Activated gamma-delta T cell (primary cell): ENCODE measurements at regions not wholly inside any gene's neighbourhood (a gene's known extent, or its start where the extent isn't known, plus 50 kb on each side); places are given as distances from the start of the nearest gene placed in this dataset.

Source experiments
- DNase-seq: peaks from one replicate; lab custom pipeline; 2025; lab: John Stamatoyannopoulos, UW

DNA sequence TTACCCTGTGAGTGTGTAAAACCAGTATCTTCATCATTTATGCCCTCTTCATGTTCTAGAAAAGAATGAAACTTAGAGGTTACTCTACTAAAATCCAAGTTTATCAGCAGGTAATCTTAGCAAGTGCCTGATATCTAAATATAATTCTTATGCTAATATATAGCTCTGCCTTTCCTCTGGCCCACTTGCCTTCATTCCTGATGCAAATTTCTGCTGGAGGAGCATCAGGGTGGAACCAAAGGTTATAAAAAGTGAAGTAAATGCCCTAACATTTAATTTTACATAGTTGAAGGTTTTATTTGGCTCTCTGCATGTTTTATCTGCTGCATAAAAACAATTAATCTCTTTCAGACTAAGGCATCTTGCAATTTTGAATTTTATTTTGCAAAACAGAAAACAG lies 936.2 kb downstream of the ROBO2 start:
- no peak for DNase-seq

DNA sequence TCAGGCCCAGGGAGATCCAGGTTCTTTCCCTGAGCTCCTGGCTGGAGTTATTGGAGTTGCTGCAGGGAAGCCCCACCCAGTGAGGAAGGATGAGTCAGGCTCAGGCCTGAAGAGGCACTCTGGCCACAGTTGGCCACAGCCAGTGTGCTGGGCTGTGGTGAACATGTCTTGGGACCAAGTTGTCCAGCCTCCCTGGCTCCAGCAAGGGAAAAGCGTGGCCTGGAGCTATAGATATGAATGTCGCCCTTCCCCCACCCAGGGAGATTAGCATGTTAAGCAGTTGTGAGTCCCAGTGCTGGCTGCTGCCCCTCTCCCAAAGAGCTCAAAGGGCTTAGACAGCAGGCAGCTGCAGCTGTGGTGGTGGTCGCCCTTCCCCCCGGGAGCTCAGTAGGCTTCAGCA lies 963.2 kb downstream of the ROBO2 start:
- no peak for DNase-seq

DNA sequence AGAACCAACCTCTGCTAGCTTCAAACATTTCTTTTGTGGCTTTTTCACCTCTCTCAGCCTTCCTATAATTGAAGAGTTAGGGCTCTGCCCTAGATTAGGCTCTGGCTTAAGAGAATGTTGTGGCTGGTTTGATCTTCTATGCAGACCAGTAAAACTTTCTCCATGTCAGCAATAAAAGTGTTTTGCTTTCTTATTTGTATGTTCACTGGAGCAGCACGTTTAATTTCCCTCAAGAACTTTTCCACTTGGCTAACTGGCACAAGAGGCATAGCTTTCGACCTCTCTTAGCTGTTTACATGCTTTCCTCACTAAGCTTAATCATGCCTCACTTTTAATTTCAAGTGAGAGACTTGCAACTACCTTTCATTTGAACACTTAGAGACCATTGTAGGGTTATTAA lies 964.7 kb downstream of the ROBO2 start:
- DNase-seq = no peak

DNA sequence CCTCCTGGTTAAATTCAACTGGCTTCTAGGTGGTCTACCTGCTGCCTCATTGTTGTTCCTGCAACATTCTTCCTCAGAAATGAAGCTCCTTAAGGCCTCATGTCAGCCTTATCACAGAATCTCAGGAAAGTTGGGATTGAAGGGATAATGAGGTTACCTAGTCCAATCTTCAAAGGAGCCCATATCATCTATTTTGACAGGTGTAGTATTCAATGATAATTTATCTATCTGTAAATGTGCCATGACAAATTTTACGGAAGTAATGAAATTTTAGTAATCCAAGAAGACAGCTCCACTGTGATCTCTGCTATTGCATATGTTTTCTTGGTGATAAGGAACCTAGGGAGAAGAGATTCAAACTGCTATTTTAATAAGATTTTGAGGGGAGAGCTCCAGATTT lies 973.8 kb downstream of the ROBO2 start:
- DNase-seq = no peak

DNA sequence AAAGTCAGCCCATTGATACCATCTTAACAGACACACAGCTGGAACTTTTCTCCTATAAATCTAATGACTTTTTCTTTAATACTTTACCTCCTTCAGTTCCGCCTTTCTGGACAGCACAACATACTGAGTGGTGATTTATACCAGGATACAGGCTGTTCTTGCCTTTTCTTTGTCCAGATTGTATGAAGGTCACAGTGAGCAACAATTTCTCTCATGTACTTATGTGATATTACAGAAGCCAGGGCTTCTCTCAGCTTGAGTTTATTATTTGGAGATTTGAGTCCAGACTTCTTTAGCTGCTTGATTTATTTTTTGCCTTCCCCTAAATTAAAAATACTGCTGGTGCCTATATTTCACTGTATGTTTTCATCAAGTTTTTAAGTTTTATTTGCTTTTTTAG lies 976.0 kb downstream of the ROBO2 start:
- no peak for DNase-seq

DNA sequence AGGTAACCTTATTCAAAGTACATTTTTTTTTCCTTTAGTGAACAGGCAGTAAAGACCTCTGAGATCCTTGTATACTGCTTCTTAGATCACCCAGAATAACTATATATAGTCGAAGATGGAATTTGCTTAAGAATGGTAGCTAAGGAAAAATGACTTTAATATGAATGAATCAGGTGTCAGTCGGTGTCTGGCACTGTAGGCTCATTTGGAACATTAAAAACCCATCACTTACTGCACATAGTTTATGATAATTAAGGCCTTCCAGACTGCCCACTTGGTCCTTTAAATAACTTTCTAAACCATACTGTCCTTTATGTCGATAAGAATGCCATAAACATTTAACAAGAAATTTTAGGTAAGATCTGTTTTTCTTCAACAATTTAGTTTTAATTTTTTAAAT lies 981.8 kb downstream of the ROBO2 start:
- DNase-seq = no peak

DNA sequence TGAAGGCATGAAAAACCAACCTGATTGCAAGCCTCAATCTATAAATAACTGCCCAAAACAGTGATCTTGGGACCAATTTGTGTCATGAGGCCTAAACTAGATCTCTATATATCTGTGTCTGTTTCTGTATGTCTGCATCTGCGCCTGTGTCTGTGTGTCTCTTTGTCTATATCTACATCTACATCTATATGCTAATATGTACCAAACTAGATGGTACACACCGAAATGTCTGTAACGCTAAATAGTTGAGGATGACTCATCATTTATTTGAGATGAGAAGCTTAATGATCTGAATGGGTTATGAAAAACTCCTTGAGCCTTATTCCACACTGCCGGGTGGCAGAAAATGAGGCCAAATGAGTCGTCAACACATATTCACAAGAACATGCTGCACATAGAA lies 982.3 kb downstream of the ROBO2 start:
- no peak for DNase-seq

DNA sequence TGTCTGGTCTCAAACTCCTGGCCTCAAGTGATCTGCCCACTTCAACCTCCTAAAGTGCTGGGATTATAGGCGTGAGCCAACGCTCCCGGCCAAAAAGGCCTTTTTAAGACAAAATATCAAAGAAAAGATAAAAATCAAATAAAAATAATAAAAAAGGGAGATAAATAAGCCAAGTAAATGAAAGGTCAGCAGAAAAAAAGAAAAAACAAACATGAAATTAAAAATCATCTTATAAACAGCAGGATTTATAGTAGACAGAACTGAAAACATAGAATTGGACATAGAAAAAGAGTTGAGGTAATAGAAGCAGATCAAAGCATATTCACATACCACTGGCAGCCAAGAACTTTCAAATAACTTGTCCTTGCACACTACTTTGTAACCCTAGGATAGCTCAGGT lies 983.4 kb downstream of the ROBO2 start:
- DNase-seq = no peak

DNA sequence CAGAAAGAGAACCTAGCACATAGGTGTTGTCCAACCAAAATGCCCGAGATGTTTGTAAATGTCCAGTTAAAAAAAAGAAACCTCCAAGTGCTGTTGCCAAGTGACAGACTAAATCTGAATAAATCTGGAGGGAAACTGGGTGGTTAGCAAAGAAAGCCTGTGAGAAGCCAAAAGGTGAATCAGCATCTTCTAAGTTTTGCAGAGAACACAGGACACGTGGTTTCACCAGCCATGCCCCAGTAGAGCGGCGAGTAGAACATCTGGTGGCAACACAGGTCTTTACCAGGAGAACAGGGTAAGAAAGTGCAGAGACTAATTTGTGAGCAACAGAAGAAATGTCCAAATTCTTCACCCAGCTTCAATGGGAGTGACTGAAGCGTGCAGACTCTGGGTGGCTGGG lies 986.0 kb downstream of the ROBO2 start:
- DNase-seq = no peak

DNA sequence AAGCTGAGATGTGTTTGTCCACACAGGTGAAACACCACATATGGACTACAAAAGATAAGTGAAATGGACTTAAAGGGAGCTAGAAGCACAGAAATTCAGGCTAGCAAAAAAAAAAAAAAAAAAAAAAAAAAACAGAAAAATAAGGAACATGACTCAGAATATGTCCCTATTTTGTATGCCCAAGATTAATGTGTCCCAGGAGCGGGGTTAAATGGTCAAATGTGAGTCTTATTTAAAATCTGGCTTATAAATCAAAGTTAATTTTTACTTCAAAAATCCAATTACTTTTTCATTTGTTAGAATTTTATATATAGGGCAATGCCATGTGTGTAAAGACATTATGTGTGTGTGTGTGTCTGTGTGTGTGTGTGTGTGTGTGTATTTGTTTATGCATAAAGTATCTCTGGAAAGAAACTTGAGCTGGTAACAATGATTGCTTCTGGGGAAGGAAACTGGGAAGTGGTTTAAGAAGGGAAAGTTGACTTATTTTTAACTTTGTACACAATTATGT lies 986.5 kb downstream of the ROBO2 start:
- DNase-seq = no peak

DNA sequence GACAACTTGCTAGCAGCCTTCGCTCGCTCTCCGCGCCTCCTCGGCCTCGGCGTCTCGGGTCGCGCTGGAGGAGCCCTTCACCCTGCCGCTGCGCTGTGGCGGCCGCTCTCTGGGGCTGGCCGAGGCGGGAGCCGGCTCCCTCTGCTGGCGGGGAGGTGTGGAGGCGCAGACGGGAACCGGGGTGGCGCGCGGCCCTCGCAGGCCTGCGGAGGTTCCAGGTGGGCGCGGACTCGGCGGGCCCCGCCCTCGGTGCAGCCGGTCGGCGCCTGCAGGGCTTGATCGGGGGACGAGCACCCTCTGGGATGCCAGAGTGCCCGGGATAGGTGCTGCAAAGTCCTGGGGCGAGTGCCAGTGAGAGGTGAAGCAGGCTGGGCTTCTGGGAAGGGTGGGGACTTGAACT lies 989.9 kb downstream of the ROBO2 start:
- DNase-seq = no peak

DNA sequence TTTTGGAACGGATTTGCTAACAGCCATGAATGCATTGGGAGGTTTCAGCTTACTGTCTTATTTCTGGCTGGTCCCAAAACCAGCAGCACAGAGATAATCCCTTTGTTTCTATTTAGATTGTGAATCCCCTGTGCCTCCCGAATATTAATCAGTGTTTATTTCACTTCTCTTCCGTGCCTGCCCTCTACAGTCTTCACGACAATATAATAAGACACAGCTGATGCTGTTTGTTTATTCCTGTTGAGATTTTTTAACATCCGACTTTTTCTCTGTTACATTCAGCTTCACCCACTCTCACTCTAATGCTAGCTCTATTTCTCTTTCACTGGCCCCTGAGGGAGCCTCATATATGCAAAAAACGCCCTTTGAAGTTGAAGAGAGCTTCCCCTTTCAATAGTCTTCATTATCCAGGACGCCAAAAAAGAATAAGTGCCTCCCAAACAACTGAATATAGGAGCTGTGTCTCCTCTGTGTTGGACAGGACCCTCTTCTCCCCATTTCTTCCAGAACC lies 995.3 kb downstream of the ROBO2 start:
- no peak for DNase-seq

DNA sequence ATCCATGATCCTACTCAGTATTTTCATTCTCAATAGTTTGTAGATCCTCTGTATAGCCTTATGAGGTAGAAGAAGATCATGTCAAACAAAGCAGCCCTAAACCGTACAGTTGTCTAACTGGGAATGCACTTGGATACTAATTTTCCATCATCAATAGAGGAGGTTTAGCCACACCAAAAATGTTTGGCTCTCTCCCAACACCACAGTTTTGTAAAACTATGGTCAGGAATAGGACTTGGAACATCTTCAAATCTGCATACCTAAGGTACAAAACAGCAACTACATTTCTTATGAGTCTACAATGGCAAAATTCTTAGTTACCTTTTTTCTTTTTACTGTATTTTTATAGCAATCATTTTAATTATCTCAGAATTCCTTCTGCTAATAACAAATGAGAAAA lies 1001.6 kb downstream of the ROBO2 start:
- DNase-seq = no peak

DNA sequence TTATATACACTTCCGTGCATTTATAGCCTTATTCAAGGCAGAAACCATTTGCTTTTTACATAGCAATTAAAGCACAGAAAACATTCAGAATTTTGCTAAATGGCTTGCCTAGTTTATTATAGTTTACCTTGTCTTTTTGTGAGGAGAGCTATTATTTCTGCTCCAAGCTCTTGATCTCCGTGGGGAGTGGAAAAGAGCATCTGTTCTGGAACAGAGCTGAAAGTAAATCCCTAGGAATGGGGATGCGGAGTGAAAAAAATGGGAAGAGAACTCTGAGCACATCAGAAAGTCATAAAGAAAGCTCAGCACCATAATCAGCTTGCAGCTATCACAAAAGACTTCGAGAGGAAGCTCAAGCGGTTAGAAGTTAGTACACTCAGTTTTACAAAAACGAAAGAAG lies 1006.7 kb downstream of the ROBO2 start:
- no peak for DNase-seq

DNA sequence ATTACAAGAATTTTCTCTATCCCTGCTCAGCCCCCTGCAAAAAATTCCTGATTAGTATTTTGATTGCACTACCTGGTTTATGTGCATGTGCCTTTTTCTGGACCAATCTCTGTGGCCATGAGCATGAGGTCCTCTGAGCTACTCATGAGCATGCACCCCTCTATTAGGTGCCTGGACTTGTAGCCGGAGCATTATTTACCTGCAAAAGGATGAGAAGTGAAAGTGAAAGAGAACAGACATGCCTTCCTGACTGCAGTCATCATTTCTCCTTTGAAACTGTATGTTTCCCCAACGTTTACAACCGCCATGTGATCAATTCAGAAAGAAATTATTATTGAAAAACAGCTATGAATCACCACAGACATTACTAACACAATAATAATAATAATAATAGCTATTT lies 1008.8 kb downstream of the ROBO2 start:
- DNase-seq = no peak

DNA sequence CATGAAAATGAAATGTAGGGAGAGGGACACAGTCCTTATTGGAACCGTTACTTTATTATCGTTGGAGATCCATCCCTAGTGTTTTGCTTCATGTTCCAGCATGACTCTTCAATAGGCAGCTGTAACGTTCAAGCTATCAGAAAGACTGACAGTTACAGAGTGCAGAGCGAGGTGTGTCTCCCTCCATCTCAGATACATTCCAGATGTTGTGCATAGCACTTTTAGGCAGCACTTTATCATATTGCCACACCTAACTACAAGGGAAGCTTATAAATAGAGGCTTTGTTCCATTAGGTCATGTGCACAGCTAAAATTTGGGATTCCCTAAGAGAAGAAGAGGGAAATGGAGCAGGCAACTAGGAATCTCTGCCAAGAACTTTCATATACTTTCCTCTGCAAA lies 1009.6 kb downstream of the ROBO2 start:
- no peak for DNase-seq

DNA sequence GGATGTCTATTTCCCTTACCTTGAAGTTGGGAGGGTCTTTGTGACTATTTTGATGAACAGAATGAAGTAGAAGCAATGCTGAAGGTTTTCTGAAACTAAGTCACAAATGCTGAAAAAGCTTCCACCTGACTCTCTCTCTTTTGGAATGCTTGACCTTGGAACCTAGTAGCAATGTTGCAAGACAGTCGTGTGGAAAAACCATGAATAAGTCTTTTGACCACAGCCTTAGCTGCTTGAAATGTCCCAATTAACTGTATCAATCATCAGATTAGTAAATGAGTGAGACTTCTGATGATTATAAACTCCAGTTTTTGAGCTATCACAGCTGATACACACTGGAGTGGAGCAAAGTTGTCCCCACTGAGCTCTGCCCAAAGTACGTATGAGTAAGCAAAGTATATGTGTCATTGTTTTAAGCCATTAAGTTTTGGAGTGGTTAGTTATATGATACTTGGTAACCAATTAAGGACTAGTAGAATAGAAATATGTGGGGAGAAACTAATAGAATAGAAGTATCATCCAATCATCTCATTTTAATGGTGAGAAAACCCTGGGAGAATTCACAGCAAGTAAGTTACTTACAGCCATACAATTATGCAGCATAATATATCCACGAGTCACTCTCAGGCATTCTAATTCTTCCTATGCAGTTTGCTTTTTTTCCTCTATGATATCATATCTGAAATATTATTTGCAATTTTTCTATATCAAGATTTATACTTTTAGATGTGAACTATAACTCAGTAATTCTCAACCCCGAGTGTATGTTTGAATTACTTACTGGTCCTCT lies 1010.6 kb downstream of the ROBO2 start:
- DNase-seq = no peak

DNA sequence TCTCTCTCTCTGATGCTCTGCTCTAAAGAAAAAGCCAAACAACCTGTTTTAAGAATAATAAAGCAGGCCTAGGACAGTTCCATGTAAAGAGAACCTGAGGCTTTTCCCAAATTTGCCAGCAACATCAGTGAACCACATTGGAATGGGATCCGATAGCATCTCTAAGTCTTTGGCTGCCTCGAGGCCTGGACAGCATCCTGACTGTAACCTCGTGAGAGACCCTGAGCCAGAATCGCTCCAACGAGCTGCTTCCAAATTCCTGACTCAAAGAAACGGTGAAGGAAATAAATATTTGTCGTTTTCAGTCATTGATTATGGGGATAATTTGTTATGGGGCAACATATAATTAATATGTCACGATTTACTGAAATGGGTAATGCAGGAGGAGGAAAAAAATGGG lies 1012.8 kb downstream of the ROBO2 start:
- no peak for DNase-seq

DNA sequence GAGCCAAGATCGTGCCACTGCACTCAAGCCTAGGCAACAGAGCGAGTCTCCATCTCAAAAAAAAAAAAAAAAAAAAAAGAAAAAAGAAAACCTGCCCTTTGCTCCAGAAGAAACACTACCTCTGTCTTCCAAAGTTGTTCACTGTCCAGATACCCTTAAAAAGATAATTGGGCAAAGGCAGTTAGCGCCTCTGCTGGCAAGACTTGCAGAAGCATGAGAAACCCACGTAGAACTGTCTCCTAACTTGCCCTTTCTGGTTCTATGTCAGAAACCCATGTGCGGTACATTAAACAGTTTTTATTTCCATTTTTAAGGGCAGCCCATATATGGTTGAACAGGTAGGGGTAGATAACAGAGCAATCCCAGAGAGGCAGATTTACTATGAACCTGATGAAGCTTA lies 1026.4 kb downstream of the ROBO2 start:
- no peak for DNase-seq

DNA sequence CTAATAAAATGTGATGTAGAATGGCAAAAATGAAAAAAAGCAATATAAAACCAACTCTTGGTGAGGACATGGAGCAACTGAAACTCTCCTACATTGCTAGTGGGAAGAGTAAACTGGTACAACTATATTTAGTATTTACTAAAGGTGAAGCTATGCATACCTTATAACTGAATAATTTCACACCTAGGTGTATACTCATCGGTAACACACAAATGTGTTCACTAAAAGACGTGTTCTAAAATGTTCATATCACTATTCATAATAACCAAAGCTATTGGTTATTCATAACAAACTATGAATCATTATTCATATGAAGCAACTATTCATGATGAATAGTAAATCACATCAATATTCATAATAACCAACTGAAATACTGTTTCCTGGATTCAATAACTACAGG lies 1030.3 kb downstream of the ROBO2 start:
- no peak for DNase-seq

DNA sequence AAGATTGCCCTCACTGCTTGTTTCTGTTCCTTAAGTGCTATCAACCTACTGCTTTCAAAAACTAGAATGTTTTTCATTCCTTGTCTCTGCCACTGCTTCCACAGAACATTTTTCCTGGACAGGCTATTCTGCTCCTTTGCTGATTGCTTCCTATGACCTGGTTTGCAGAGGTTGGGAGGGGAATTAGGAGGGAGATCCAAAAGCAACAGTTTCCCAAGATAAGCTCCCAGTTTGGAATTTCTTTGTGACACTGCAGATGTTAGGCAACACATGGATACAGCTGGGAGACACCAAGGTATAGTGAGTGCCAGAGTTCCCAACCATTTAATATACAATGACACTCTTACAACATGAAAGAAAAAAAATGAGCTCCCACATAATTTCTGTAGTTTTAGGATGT lies 1036.5 kb downstream of the ROBO2 start:
- no peak for DNase-seq

DNA sequence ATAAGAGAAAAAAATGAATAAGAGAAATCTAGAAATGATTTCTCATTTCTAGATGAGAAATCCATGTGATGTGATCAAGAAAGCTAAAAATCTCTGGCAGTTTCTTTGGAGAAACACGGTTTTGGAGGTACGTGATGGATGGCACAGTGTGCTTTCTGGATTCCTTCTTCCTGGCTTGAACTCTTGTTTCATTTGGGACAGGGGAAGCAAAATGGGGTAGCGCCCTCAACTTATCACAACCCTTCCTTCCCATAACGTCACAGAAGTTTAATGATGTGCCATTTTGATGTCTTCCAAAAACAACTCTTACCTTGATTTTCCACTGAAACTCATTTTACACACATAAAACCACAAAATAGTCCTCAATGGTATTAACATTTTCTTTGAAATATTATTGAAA lies 1037.3 kb downstream of the ROBO2 start:
- DNase-seq = no peak

DNA sequence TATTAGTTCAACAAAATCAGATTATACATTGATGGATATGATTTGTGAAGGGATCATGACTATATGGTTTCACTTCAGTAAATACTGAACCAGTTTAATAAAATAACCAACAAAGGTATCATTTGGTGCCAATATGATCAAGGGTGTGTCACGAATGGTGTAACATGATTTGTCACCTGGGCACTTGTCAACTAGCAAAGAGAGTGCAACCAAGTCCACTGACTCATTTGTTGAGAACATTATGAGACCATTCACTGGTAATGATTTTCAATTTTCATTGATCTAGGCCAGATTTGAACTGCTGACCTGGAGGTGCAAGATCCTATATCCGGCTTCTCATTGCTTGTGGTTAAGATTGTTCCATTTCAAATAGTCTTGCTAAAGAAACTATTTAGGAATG lies 1037.9 kb downstream of the ROBO2 start:
- no peak for DNase-seq

DNA sequence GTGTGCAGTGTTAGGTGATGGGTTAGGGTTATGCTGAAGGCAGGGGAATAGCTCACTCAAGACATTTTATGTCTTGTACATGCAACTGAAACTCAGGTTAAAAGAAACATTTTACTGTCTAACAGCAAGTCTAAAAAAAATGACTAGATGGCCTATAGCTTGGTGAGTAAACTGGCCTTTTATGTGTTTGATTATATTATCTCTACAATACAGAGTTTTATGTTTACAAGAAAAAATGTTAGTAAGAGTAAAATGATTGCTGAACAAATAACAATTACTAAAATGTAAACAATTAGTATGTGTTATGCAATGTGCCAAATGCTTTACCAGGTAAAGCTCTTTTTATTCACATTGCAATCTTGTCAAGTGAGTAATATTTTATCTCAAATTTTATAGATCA lies 1039.6 kb downstream of the ROBO2 start:
- no peak for DNase-seq
